HepG2 (cell line): ENCODE measurements at regions not wholly inside any gene's neighbourhood (a gene's known extent, or its start where the extent isn't known, plus 50 kb on each side); places are given as distances from the start of the nearest gene placed in this dataset.

Experiments used
- ATAC-seq: fragments of 200-7000 bp; cut with Tn5 transposase; 3 replicates; pipeline ENCODE4 v1.9.1; 2020; ENCODE audit warnings: mild to moderate bottlenecking, moderate library complexity
- BruUV-seq: library from RNA; stranded (reverse); fragments of 400-500 nt; replicated peaks from 2 replicates; lab custom pipeline; 2021; lab: Mats Ljungman, UMichigan
- CTCF ChIA-PET: fragments of 300-600 bp; formaldehyde crosslinking; extraction: SDS; loops from one replicate; lab custom pipeline; 2021; ENCODE audit warnings: low total read pairs, inconsistent platforms, low intra/inter-chr PET ratio; lab: Yijun Ruan, JAX
- POLR2A ChIA-PET: fragments of 350-600 bp; sonication (Branson Sonifier 250); formaldehyde crosslinking; loops from one replicate; lab custom pipeline; 2020; ENCODE audit warnings: antibody characterized with exemption, inconsistent platforms; lab: Yijun Ruan, JAX
- DNase-seq: peaks from one replicate; pipeline ENCODE4 v3.0.0-alpha.2; 2015; ENCODE audit warnings: low spot score
- FAIRE-seq: peaks from 3 replicates; lab custom pipeline; 2011; peaks lifted over from hg19 to GRCh38; lab: Jason Lieb, UNC
- H2AFZ ChIP-seq: one replicate; pipeline ENCODE4 v1.6.1; 2011; ENCODE audit warnings: low read length, inconsistent platforms
- H3K27ac ChIP-seq: fragments of 300-600 bp; 3 replicates; pipeline ENCODE4 v1.8.0; 2011; ENCODE audit warnings: mixed run types, mild to moderate bottlenecking, mixed read lengths, low read length, inconsistent platforms; ENCODE audit not compliant: insufficient read depth; ENCODE audit errors: extremely low read length
- H3K27me3 ChIP-seq, 2 experiments: fragments of 200-600 bp in 1 of 2; 2 replicates in 1 of 2; 3 replicates in 1 of 2; pipeline versions ENCODE4 v1.6.0 to v1.8.0; 2011; ENCODE audit warnings: low read length in 2 of 2, mild to moderate bottlenecking in 2 of 2, moderate library complexity in 2 of 2, inconsistent platforms in 1 of 2; ENCODE audit not compliant: insufficient read depth in 2 of 2, control insufficient read depth in 1 of 2
- H3K36me3 ChIP-seq, 2 experiments: fragments of 200-600 bp in 1 of 2; replicated peaks in 1 of 2; 2 replicates in 1 of 2; 3 replicates in 1 of 2; pipeline versions ENCODE4 v1.5.1 to v1.8.0; 2011; ENCODE audit warnings: low read length in 2 of 2, inconsistent platforms in 1 of 2; ENCODE audit not compliant: insufficient read depth in 2 of 2, control insufficient read depth in 1 of 2
- H3K4me1 ChIP-seq: 2 replicates; pipeline ENCODE4 v1.5.1; 2012; ENCODE audit warnings: low read length, inconsistent platforms; ENCODE audit not compliant: insufficient read depth
- H3K4me2 ChIP-seq: 2 replicates; pipeline ENCODE4 v1.6.0; 2011; ENCODE audit warnings: low read depth, low read length, inconsistent platforms
- H3K4me3 ChIP-seq, 3 experiments: fragments of 200-600 bp in 1 of 3; sonication (generic), shearing (Covaris generic) in 1 of 3; replicated peaks in 1 of 3; 2 replicates each; pipeline ENCODE4 v1.5.1; 2011 to 2016; ENCODE audit warnings: low read length in 3 of 3, inconsistent platforms in 2 of 3, low read depth in 2 of 3, mild to moderate bottlenecking in 2 of 3, control low read depth in 1 of 3, mixed read lengths in 1 of 3; ENCODE audit not compliant: insufficient read depth in 1 of 3
- H3K79me2 ChIP-seq: one replicate; pipeline ENCODE4 v1.6.1; 2011; ENCODE audit warnings: low read length, inconsistent platforms; ENCODE audit not compliant: insufficient read depth
- H3K9ac ChIP-seq: 2 replicates; pipeline ENCODE4 v1.6.0; 2011; ENCODE audit warnings: mild to moderate bottlenecking, low read depth, low read length, inconsistent platforms; ENCODE audit not compliant: insufficient read depth
- H3K9me3 ChIP-seq: 2 replicates; pipeline ENCODE4 v1.5.1; 2012; ENCODE audit warnings: mild to moderate bottlenecking, low read length
- H4K20me1 ChIP-seq: 2 replicates; pipeline ENCODE4 v1.6.0; 2011; ENCODE audit warnings: inconsistent platforms, mild to moderate bottlenecking, low read length, moderate library complexity; ENCODE audit not compliant: insufficient read depth
- ELK4 ChIP-seq: sonication (generic); formaldehyde crosslinking; IDR thresholded peaks from 2 replicates; pipeline ENCODE4 v1.9.0; 2021; ENCODE audit warnings: missing genetic modification reagents, borderline replicate concordance
- HNRNPL ChIP-seq: fragments of 200-400 bp; formaldehyde crosslinking; IDR thresholded peaks from 2 replicates; pipeline ENCODE4 v1.6.1; 2017; ENCODE audit warnings: mild to moderate bottlenecking, low read depth, low read length
- SKIL ChIP-seq: sonication (generic); formaldehyde crosslinking; IDR thresholded peaks from 2 replicates; pipeline ENCODE4 v1.8.0; 2022; ENCODE audit warnings: missing genetic modification reagents, mild to moderate bottlenecking, moderate library complexity, borderline replicate concordance
- ZFP36L1 ChIP-seq: sonication (generic); formaldehyde crosslinking; IDR thresholded peaks from 2 replicates; pipeline ENCODE4 v1.8.0; 2022; ENCODE audit warnings: mild to moderate bottlenecking, missing genetic modification reagents, moderate library complexity
- ZKSCAN5 ChIP-seq: sonication (generic); formaldehyde crosslinking; IDR thresholded peaks from 2 replicates; pipeline ENCODE4 v1.5.1; 2020; ENCODE audit warnings: mild to moderate bottlenecking, missing genetic modification reagents
- ZNF329 ChIP-seq: sonication (generic); formaldehyde crosslinking; IDR thresholded peaks from 2 replicates; pipeline ENCODE4 v1.9.0; 2021; ENCODE audit warnings: low read depth, mild to moderate bottlenecking, missing genetic modification reagents
- ZNF382 ChIP-seq: sonication (generic); formaldehyde crosslinking; IDR thresholded peaks from 2 replicates; pipeline ENCODE4 v1.5.0; 2020; ENCODE audit warnings: missing genetic modification reagents, mild to moderate bottlenecking, borderline replicate concordance
- WGBS: methylation state at CpG from one replicate; pipeline ENCODE4 v1.1.6; 2017; ENCODE audit warnings: low lambda C conversion rate; 5-methylcytosine and 5-hydroxymethylcytosine counted together
- in situ Hi-C: cut with HindIII; loops from 2 replicates; pipeline ENCODE4 v1.10.0; 2017; ENCODE audit warnings: low pct_unique_long_range_greater_than_20kb; ENCODE audit not compliant: extremely low pct_ligation_motif_present
- intact Hi-C: fragments of 100-400 bp; cut with micrococcal nuclease; formaldehyde crosslinking; loops from one replicate; pipeline ENCODE4 v1.10.0; 2022; ENCODE audit not compliant: unreplicated experiment

DNA sequence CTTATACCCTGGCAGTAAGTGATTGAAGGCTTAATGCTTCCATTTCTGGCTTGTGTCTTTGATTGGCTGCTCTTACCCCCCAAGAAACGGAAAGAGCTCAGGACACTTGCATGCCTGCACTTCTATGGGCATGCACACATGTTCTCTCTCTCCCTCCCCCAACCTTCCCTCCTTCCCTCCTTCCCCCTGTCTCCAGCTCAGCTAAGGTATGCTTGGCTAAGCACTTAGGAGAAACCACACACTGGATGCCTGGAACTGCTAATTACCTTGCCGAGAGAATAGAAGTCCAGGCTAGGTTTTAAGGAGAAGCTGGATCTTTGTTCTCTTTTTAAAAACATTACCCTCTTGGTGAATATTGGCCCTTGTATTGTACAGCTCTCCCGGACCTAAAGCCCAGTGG, 1072.8 kb upstream of the TMEM132C start:
- peaks cover 68% of the 10 kb centered on the region for H3K9me3 ChIP-seq
- H2AFZ ChIP-seq = no peak overlapping the region
- no peak overlapping the region for H3K27ac ChIP-seq
- intact Hi-C loops = no loop called here
- ChIA-PET POLR2A (no interaction called here), CTCF (no interaction called here)
- no peaks in the 10 kb centered on the region for H3K79me2 ChIP-seq
- no peak overlapping the region for H3K4me2 ChIP-seq
- no TSS peak for BruUV-seq
- H3K4me3 ChIP-seq = no peak overlapping the region
- H3K4me1 ChIP-seq = no peaks in the 10 kb centered on the region
- no peaks in the 10 kb centered on the region for H4K20me1 ChIP-seq
- no peaks in the 10 kb centered on the region for H3K36me3 ChIP-seq
- H3K27me3 ChIP-seq = no peaks in the 10 kb centered on the region
- ATAC-seq = no peak
- no peak for TF ChIP-seq ZNF329
- no peak for TF ChIP-seq HNRNPL
- no peak for TF ChIP-seq ZKSCAN5
- TF ChIP-seq ELK4 (CRISPR knock-in tag) = no peak
- TF ChIP-seq ZFP36L1 = no peak
- TF ChIP-seq ZNF382 = no peak
- TF ChIP-seq SKIL (CRISPR knock-in tag) = no peak
- DNase-seq = no peak
- no peak overlapping the region for H3K9ac ChIP-seq
- in situ Hi-C loops = no loop called here
- WGBS = 19% methylated on average over 3 of the region's 3 CpGs
- FAIRE-seq = no peak
